Neuronal stem cell (in vitro differentiated cells): ENCODE measurements at regions not wholly inside any gene's neighbourhood (a gene's known extent, or its start where the extent isn't known, plus 50 kb on each side); places are given as distances from the start of the nearest gene placed in this dataset.

Source experiments
- DNase-seq: peaks from one replicate; pipeline ENCODE4 v3.0.0-alpha.2; 2013; ENCODE audit warnings: low spot score
- H2AFZ ChIP-seq: one replicate; pipeline ENCODE4 v1.6.1; 2013; ENCODE audit warnings: mild to moderate bottlenecking, low read length, inconsistent platforms
- H2AK5ac ChIP-seq: 2 replicates; pipeline ENCODE4 v1.6.1; 2013; ENCODE audit warnings: low read depth, mild to moderate bottlenecking, inconsistent platforms, low read length, moderate library complexity, mixed read lengths
- H2BK120ac ChIP-seq: 2 replicates; pipeline ENCODE4 v1.6.1; 2013; ENCODE audit warnings: low read depth, mild to moderate bottlenecking, inconsistent platforms, low read length, moderate library complexity, mixed read lengths
- H2BK12ac ChIP-seq: one replicate; pipeline ENCODE4 v1.6.1; 2013; ENCODE audit warnings: low read length, inconsistent platforms
- H2BK15ac ChIP-seq: 2 replicates; pipeline ENCODE4 v1.6.1; 2013; ENCODE audit warnings: mild to moderate bottlenecking, low read length, inconsistent platforms, mixed read lengths
- H2BK5ac ChIP-seq: one replicate; pipeline ENCODE4 v1.6.1; 2013; ENCODE audit warnings: inconsistent platforms, mild to moderate bottlenecking, low read length, moderate library complexity
- H3K14ac ChIP-seq: one replicate; pipeline ENCODE4 v1.6.1; 2013; ENCODE audit warnings: low read length, inconsistent platforms
- H3K18ac ChIP-seq: 2 replicates; pipeline ENCODE4 v1.6.1; 2013; ENCODE audit warnings: low read length, inconsistent platforms
- H3K23ac ChIP-seq: 2 replicates; pipeline ENCODE4 v1.6.1; 2013; ENCODE audit warnings: low read depth, mild to moderate bottlenecking, mixed read lengths, low read length, inconsistent platforms; ENCODE audit not compliant: poor library complexity
- H3K27ac ChIP-seq: replicated peaks from 3 replicates; pipeline ENCODE4 v1.5.1; 2013; ENCODE audit warnings: low read length, inconsistent platforms
- H3K27me3 ChIP-seq, 3 experiments: 2 replicates each; pipeline ENCODE4 v1.6.1; 2013; ENCODE audit warnings: low read length in 3 of 3, mild to moderate bottlenecking in 2 of 3, inconsistent platforms in 1 of 3, low read depth in 1 of 3, mixed read lengths in 1 of 3, moderate library complexity in 1 of 3; ENCODE audit not compliant: control insufficient read depth in 3 of 3, insufficient read depth in 3 of 3
- H3K36me3 ChIP-seq, 2 donors: replicated peaks in 1 of 2; 2 replicates each; pipeline ENCODE4 v1.6.1; 2013; ENCODE audit warnings: low read length in 2 of 2; ENCODE audit not compliant: control insufficient read depth in 2 of 2, insufficient read depth in 2 of 2
- H3K4ac ChIP-seq: 2 replicates; pipeline ENCODE4 v1.6.1; 2013; ENCODE audit warnings: inconsistent platforms, mild to moderate bottlenecking, low read length, moderate library complexity
- H3K4me1 ChIP-seq, 2 donors: 1 replicate in 1 of 2; 2 replicates in 1 of 2; pipeline ENCODE4 v1.6.1; 2013; ENCODE audit warnings: low read length in 2 of 2, low read depth in 1 of 2; ENCODE audit not compliant: control insufficient read depth in 2 of 2, insufficient read depth in 1 of 2
- H3K4me2 ChIP-seq: one replicate; pipeline ENCODE4 v1.6.1; 2013; ENCODE audit warnings: mild to moderate bottlenecking, low read length, inconsistent platforms; ENCODE audit not compliant: insufficient read depth, poor library complexity, severe bottlenecking
- H3K4me3 ChIP-seq, 2 donors: 2 replicates each; pipeline ENCODE4 v1.5.1; 2013; ENCODE audit warnings: low read length in 2 of 2, mild to moderate bottlenecking in 2 of 2, inconsistent platforms in 1 of 2, moderate library complexity in 1 of 2
- H3K79me1 ChIP-seq: one replicate; pipeline ENCODE4 v1.6.1; 2013; ENCODE audit warnings: low read depth, mild to moderate bottlenecking, inconsistent platforms, low read length, moderate library complexity
- H3K9ac ChIP-seq: one replicate; pipeline ENCODE4 v1.6.1; 2013; ENCODE audit warnings: mild to moderate bottlenecking, low read depth, low read length, inconsistent platforms; ENCODE audit not compliant: poor library complexity
- H3K9me3 ChIP-seq, 2 donors: replicated peaks in 1 of 2; 2 replicates each; pipeline versions ENCODE3 to v1.6.1; 2013; ENCODE audit warnings: low read length in 2 of 2, mild to moderate bottlenecking in 2 of 2, inconsistent platforms in 1 of 2, low read depth in 1 of 2, mixed read lengths in 1 of 2, moderate library complexity in 1 of 2; ENCODE audit not compliant: control insufficient read depth in 2 of 2, insufficient read depth in 1 of 2
- H4K8ac ChIP-seq: one replicate; pipeline ENCODE4 v1.6.1; 2013; ENCODE audit warnings: low read depth, mild to moderate bottlenecking, inconsistent platforms, low read length, moderate library complexity
- H4K91ac ChIP-seq: one replicate; pipeline ENCODE4 v1.6.1; 2013; ENCODE audit warnings: low read length, low read depth, mild to moderate bottlenecking, inconsistent platforms; ENCODE audit not compliant: poor library complexity
- WGBS, 2 donors: extraction: QIAGEN DNeasy Blood & Tissue Kit; methylation state at CpG; one replicate each; pipeline ENCODE4 v1.1.7; 2013; ENCODE audit warnings: missing lambda C conversion rate in 2 of 2, mixed read lengths in 1 of 2; ENCODE audit not compliant: insufficient read length in 2 of 2, insufficient replicate concordance in 1 of 2; ENCODE audit errors: extremely low coverage in 2 of 2; 5-methylcytosine and 5-hydroxymethylcytosine counted together

- Histone ChIP-seq H3K27me3 (no peaks in the 10 kb centered on the region), H2BK120ac (no peak overlapping the region), H3K18ac (no peak overlapping the region), H3K14ac (no peak overlapping the region), H2AFZ (no peak overlapping the region), H3K4me3 (no peak overlapping the region), H4K91ac (no peak overlapping the region), H3K9me3 (no peaks in the 10 kb centered on the region), H2BK15ac (no peak overlapping the region), H2BK12ac (no peak overlapping the region), H3K27ac (no peak overlapping the region), H3K9ac (no peak overlapping the region), H3K4me2 (no peak overlapping the region), H3K4me1 (no peaks in the 10 kb centered on the region), H3K23ac (no peak overlapping the region), H2AK5ac (no peak overlapping the region), H4K8ac (no peak overlapping the region), H2BK5ac (no peak overlapping the region), H3K36me3 (no peaks in the 10 kb centered on the region), H3K4ac (no peak overlapping the region), H3K79me1 (no peaks in the 10 kb centered on the region)
- DNase-seq, result no peak
- WGBS, 2 donors, result no CpG with 5 or more reads among the region's 5 CpGs
These were observed 556.7 kb downstream of the TYW1 start for GRCh38 chr7:67553378-67553777.

- WGBS, 2 donors, result no CpG with 5 or more reads among the region's 6 CpGs
- no peak for DNase-seq
- H3K27ac ChIP-seq, result no peak overlapping the region
These were observed 558.4 kb downstream of the TYW1 start for GRCh38 chr7:67554986-67555385.

GRCh38 chr7:67564959-67565358, 568.3 kb downstream of the TYW1 start:
- DNase-seq, result no peak
- no peak overlapping the region for H3K4me2 ChIP-seq

More at GRCh38 chr7:67554986-67555385, 558.4 kb downstream of the TYW1 start:
- Histone ChIP-seq H3K18ac (no peak overlapping the region), H3K23ac (no peak overlapping the region), H2AK5ac (no peak overlapping the region), H2BK15ac (no peak overlapping the region), H4K8ac (no peak overlapping the region), H3K9me3 (no peaks in the 10 kb centered on the region), H2BK5ac (no peak overlapping the region), H3K4me1 (no peaks in the 10 kb centered on the region), H2AFZ (no peak overlapping the region), H3K79me1 (no peaks in the 10 kb centered on the region), H2BK12ac (no peak overlapping the region), H3K4me2 (no peak overlapping the region), H3K14ac (no peak overlapping the region), H3K9ac (no peak overlapping the region), H3K4ac (no peak overlapping the region), H3K4me3 (no peak overlapping the region), H3K27me3 (no peaks in the 10 kb centered on the region), H3K36me3 (no peaks in the 10 kb centered on the region), H4K91ac (no peak overlapping the region), H2BK120ac (no peak overlapping the region)

GRCh38 chr7:67566101-67566500, 569.5 kb downstream of the TYW1 start:
- Histone ChIP-seq H3K27me3 (no peaks in the 10 kb centered on the region), H4K91ac (no peak overlapping the region), H3K36me3 (no peaks in the 10 kb centered on the region), H3K14ac (no peak overlapping the region), H2BK120ac (no peak overlapping the region), H3K27ac (no peak overlapping the region), H2AK5ac (no peak overlapping the region), H3K4me3 (no peak overlapping the region), H3K18ac (no peak overlapping the region), H3K9ac (no peak overlapping the region), H2BK15ac (no peak overlapping the region), H3K23ac (no peak overlapping the region), H4K8ac (no peak overlapping the region), H2BK5ac (no peak overlapping the region), H3K79me1 (no peaks in the 10 kb centered on the region), H2BK12ac (no peak overlapping the region), H3K4ac (no peak overlapping the region), H3K4me2 (no peak overlapping the region), H2AFZ (no peak overlapping the region), H3K4me1 (no peaks in the 10 kb centered on the region), H3K9me3 (no peaks in the 10 kb centered on the region)
- DNase-seq, result no peak
- no CpG with 5 or more reads among the region's 4 CpGs for WGBS, 2 donors

More at GRCh38 chr7:67564959-67565358, 568.3 kb downstream of the TYW1 start:
- WGBS, 2 donors, result no CpG with 5 or more reads among the region's 4 CpGs
- no peak overlapping the region for H3K18ac ChIP-seq
- no peak overlapping the region for H2BK5ac ChIP-seq
- H2BK120ac ChIP-seq, result no peak overlapping the region
- H3K4me3 ChIP-seq, result no peak overlapping the region
- H2BK12ac ChIP-seq, result no peak overlapping the region
- no peak overlapping the region for H2AK5ac ChIP-seq
- no peaks in the 10 kb centered on the region for H3K9me3 ChIP-seq
- no peak overlapping the region for H4K91ac ChIP-seq
- H3K23ac ChIP-seq, result no peak overlapping the region
- H3K4me1 ChIP-seq, result no peaks in the 10 kb centered on the region
- no peak overlapping the region for H3K4ac ChIP-seq
- no peak overlapping the region for H2AFZ ChIP-seq
- no peaks in the 10 kb centered on the region for H3K27me3 ChIP-seq
- no peaks in the 10 kb centered on the region for H3K36me3 ChIP-seq
- no peaks in the 10 kb centered on the region for H3K79me1 ChIP-seq
- H3K14ac ChIP-seq, result no peak overlapping the region
- H4K8ac ChIP-seq, result no peak overlapping the region
- no peak overlapping the region for H3K9ac ChIP-seq
- H3K27ac ChIP-seq, result no peak overlapping the region
- H2BK15ac ChIP-seq, result no peak overlapping the region
